Superior temporal gyrus (tissue), 1 donor: ENCODE measurements at regions not wholly inside any gene's neighbourhood (a gene's known extent, or its start where the extent isn't known, plus 50 kb on each side); places are given as distances from the start of the nearest gene placed in this dataset.
A peak's percentile ranks its signal among the peaks of the same experiment; 100 is the strongest.
"Not testable (repeated sequence)": the region's sequence is repeated elsewhere in the genome, so short reads cannot be mapped to it uniquely, and the experiment has no call there.

Experiments used
- DNase-seq: peaks from one replicate; pipeline ENCODE4 v3.0.0-alpha.2; 2016; ENCODE audit errors: extremely low spot score

GRCh38 chr11:86861810-86862209 lies 61.5 kb downstream of the PRSS23 start:
- no peak for DNase-seq

DNA sequence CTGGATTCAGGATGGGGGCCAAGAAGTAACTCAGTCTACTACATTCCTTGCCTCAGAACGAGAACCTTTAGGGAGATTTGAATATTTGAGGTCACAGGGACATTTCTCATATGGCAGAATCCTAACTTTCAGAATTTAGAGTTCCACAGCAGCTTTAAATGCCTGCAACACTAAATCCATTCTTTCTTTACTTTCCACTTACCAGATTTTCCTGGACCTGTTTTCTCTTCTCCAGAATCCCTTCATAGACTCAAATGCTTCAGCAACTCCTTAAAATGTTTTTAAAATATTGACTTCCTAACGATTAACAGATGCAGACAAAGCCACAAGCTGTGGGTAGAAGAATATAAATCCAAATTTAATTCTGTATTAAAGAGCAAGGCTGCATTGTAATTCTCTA lies 63.1 kb downstream of the PRSS23 start:
- no peak for DNase-seq

- no peak for DNase-seq
Measured at GRCh38 chr11:86865436-86865835, 65.1 kb downstream of the PRSS23 start.

- no peak for DNase-seq
Measured at GRCh38 chr11:86869531-86869930, 69.2 kb downstream of the PRSS23 start.

GRCh38 chr11:86869966-86870570 lies 69.7 kb downstream of the PRSS23 start:
- peak; percentile 73 for DNase-seq

DNA sequence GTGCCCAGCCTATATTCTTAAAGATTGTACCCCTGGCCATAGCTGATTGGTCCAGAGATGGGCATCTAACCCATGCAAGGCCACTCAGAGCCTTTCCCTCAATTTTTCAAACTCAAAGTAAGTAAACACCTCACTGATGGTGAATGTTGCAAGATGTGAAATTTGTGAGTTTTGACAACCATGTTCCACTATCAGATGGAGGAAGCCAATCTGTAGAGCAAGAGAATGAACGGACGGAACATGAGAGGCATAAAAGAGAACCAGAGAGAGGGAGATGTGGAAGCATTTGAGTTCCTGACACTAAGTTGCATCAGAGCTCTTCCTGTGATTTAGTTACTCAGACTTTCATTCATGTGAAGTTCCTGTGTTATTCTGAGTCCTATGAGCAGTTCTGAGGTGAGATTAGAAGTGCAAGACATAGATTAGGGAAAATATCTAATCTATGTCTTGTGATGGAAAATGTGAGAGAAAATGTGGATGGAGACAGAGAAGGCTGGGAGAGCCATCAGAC lies 73.3 kb downstream of the PRSS23 start:
- no peak for DNase-seq

DNA sequence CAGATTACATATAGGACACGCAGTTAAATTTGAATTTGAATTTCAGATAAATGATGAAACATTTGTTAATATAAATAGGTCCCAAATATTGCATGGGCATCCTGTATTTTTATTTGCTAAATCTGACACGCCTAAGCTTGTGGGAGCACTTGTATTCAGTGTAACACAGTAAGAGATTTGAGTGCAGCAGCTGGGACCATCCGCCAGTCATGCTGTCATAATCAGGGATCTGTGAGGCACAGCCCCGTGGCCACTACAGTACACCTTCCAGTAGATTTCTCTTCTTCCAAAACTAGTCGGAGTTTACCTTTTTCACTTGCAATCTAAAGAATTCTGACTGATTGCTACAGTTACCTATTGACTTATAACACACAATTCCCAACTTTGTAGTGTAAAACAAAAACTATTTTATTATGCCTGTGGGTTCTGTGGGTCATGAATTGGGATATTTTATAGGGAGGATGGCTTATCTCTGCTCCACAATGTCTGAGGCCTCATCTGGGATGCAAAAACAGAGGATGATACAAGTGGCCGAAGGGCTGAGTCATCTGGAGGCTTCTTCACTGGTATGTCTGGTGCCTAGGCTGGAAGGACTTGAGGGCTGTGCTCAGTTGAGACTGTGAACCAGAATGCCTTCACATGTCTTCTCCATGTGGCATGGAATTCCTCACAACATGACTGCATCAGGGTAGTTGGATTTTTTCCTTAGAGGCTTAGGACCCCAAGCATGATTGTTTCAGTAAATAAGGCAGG lies 74.1 kb downstream of the PRSS23 start:
- no peak for DNase-seq

- DNase-seq, result no peak
Measured at GRCh38 chr11:86876716-86877234, 76.4 kb downstream of the PRSS23 start.

- DNase-seq, result no peak
Measured at GRCh38 chr11:86877503-86877902, 77.2 kb downstream of the PRSS23 start.

DNA sequence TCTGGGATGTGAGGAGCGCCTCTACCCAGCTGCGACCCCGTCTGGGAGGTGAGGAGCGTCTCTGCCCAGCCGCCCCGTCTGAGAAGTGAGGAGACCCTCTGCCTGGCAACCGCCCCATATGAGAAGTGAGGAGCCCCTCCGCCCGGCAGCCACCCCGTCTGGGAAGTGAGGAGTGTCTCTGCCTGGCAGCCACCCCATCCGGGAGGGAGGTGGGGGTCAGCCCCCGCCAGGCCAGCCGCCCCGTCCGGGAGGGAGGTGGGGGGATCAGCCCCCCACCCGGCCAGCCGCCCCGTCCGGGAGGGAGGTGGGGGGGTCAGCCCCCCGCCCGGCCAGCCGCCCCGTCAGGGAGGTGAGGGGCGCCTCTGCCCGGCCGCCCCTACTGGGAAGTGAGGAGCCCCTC lies 76.0 kb downstream of the FZD4 start:
- DNase-seq, result not testable (repeated sequence)

GRCh38 chr11:86885311-86885710 lies 69.9 kb downstream of the FZD4 start:
- no peak for DNase-seq

DNA sequence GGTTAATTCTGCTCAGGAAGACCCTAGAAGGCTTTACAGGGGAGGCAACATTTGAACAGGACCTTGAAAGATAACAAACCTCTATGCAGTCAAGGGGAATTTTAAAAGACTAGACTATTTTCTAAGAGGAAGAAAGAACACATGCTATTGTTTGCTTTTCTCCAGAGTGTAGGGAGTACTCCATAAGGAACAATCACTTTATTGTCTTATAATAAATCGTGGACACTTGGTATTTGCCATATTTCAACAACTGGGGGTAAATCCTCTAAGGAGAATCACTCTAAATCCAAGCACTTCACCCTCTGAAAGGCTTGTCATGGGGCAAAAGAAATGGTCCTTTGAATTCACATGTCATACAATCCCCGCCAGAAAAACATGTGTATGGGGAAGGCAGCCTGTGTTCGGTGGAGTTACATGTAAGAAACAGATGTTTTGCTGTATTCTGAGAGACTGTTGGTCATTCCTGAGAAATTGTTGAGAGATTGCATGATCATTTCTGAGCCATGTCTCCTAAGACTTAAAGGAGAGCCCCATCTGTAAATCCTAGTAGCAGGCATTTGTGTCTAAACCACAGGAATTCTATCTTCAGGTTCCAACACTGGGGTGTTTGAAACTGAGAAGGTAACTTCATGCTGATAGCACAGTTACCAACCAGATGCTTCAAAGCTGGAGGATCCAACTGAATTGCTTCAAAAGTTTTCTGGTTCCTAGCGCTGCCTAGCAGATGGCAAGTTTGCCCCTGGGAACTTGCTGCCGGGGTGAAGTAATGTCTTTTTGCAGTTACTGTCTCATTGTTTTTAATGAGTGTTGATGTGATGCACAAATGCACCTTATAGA lies 66.8 kb downstream of the FZD4 start:
- DNase-seq, result no peak

- no peak for DNase-seq
Measured at GRCh38 chr11:86889001-86889341, 66.2 kb downstream of the FZD4 start.

- DNase-seq, result no peak
Measured at GRCh38 chr11:86891036-86891435, 64.2 kb downstream of the FZD4 start.

- no peak for DNase-seq
Measured at GRCh38 chr11:86893235-86893634, 62.0 kb downstream of the FZD4 start.
